ENCODE measurements at regions not wholly inside any gene's neighbourhood (a gene's known extent, or its start where the extent isn't known, plus 50 kb on each side); places are given as distances from the start of the nearest gene placed in this dataset.
"Not testable (repeated sequence)": the region's sequence is repeated elsewhere in the genome, so short reads cannot be mapped to it uniquely, and the experiment has no call there.

GRCh38 chr5:29247346-29248028 is 1946.0 kb upstream of the CDH6 start:
- DNase-seq (ENCODE audit: low spot score), result no peak

GRCh38 chr5:29240379-29240778 is 1953.1 kb upstream of the CDH6 start:
- DNase-seq (ENCODE audit: low spot score), result no peak

GRCh38 chr5:29239606-29240005 is 1953.9 kb upstream of the CDH6 start:
- DNase-seq (ENCODE audit: low spot score), result no peak

GRCh38 chr5:29238115-29238514 is 1955.4 kb upstream of the CDH6 start:
- no peak for DNase-seq (ENCODE audit: low spot score)

GRCh38 chr5:29231154-29231553 is 1962.3 kb upstream of the CDH6 start:
- DNase-seq (ENCODE audit: low spot score), result no peak

- DNase-seq (ENCODE audit: low spot score), result no peak
Measured at GRCh38 chr5:29230591-29230990, 1962.9 kb upstream of the CDH6 start.

- DNase-seq (ENCODE audit: low spot score), result no peak
Measured at GRCh38 chr5:29229461-29229860, 1964.0 kb upstream of the CDH6 start.

- DNase-seq (ENCODE audit: low spot score), result no peak
Measured at GRCh38 chr5:29218138-29218537, 1975.3 kb upstream of the CDH6 start.

GRCh38 chr5:29214839-29215238 is 1978.6 kb upstream of the CDH6 start:
- DNase-seq (ENCODE audit: low spot score), result no peak

- no peak for DNase-seq (ENCODE audit: low spot score)
Measured at GRCh38 chr5:29213475-29213874, 1980.0 kb upstream of the CDH6 start.

GRCh38 chr5:29208024-29208423 is 1985.5 kb upstream of the CDH6 start:
- DNase-seq (ENCODE audit: low spot score), result no peak

- DNase-seq (ENCODE audit: low spot score), result no peak
Measured at GRCh38 chr5:29203049-29203448, 1990.4 kb upstream of the CDH6 start.

- DNase-seq (ENCODE audit: low spot score), result no peak
Measured at GRCh38 chr5:29197631-29198454, 1995.6 kb upstream of the CDH6 start.

- no peak for DNase-seq (ENCODE audit: low spot score)
Measured at GRCh38 chr5:29193972-29194371, 1999.5 kb upstream of the CDH6 start.

- not testable (repeated sequence) for DNase-seq (ENCODE audit: low spot score)
Measured at GRCh38 chr5:29191269-29192048, 2002.0 kb upstream of the CDH6 start.

GRCh38 chr5:29190398-29190797 is 2003.1 kb upstream of the CDH6 start:
- DNase-seq (ENCODE audit: low spot score), result not testable (repeated sequence)

- not testable (repeated sequence) for DNase-seq (ENCODE audit: low spot score)
Measured at GRCh38 chr5:29186380-29186779, 2007.1 kb upstream of the CDH6 start.

- no peak for DNase-seq (ENCODE audit: low spot score)
Measured at GRCh38 chr5:29185558-29185957, 2007.9 kb upstream of the CDH6 start.

- DNase-seq (ENCODE audit: low spot score), result no peak
Measured at GRCh38 chr5:29175774-29176173, 2017.7 kb upstream of the CDH6 start.

GRCh38 chr5:29170599-29170998 is 2022.9 kb upstream of the CDH6 start:
- no peak for DNase-seq (ENCODE audit: low spot score)

- DNase-seq (ENCODE audit: low spot score), result no peak
Measured at GRCh38 chr5:29169886-29170285, 2023.6 kb upstream of the CDH6 start.

GRCh38 chr5:29162297-29162696 is 2031.2 kb upstream of the CDH6 start:
- no peak for DNase-seq (ENCODE audit: low spot score)
